HT-29 (cell line): ENCODE measurements at regions not wholly inside any gene's neighbourhood (a gene's known extent, or its start where the extent isn't known, plus 50 kb on each side); places are given as distances from the start of the nearest gene placed in this dataset.

Experiments used
- DNase-seq: peaks from one replicate; pipeline ENCODE4 v3.0.0-alpha.2; 2015; ENCODE audit warnings: low spot score

DNA sequence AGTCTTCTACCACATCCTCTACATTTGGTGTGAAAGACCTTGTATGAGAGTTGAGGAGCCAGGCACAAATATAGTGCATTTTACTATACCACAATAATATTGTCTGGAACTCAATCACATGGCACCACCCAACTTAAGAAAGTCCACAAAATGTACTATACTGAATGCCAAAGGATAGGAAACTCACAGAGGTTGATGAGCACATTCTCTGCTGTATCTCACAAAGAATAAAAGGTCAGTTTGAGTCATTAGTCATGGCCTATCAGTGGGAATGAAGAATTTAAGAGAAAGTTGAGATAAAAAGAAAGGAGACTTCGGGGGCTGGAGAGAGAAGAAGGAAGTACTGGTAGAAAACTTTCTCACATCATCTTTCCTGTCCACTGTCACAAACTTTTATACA lies 134.3 kb downstream of the RDH14 start:
- no peak for DNase-seq

DNA sequence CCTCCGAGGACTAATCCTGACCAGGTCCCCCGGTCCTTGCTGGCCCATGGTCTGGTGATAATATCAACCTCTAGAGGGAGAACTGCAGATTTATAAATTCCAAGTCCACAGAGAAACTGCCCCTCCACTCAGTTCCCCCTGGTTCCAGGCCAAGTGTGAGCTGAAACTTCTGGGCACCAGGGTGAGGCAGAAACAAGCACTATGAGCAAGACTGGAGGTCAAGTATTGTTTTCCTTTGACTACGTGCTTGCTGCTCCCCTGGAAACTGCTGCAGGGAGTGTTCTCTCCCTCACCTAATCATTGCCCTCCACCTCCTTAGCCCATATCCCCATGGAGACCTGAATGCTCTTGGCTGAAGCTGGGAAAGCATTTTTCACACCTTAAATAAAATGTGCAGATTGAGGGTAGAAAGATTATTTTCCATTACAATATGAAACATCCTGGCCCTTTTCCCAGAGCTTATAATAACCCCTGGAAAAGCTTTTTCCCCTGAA lies 135.2 kb downstream of the RDH14 start:
- no peak for DNase-seq

DNA sequence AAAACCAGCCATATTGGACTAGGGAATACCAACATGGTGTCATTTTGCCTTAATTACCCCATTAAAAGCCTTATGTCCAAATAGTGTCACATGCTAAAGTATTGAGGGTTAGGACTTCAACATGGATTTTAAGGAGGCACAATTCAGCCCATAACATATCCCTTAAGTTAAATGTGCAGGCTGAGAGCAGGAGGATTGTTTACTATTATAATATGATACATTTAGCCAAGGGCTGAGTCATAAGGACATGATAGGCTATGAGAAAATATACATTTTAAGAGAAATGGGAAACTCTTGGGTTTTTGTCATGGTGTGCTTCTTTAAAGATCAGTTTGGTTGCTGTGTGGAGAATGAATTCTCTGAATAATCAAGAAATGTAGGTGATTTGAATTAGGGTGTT lies 136.8 kb downstream of the RDH14 start:
- DNase-seq: no peak

DNA sequence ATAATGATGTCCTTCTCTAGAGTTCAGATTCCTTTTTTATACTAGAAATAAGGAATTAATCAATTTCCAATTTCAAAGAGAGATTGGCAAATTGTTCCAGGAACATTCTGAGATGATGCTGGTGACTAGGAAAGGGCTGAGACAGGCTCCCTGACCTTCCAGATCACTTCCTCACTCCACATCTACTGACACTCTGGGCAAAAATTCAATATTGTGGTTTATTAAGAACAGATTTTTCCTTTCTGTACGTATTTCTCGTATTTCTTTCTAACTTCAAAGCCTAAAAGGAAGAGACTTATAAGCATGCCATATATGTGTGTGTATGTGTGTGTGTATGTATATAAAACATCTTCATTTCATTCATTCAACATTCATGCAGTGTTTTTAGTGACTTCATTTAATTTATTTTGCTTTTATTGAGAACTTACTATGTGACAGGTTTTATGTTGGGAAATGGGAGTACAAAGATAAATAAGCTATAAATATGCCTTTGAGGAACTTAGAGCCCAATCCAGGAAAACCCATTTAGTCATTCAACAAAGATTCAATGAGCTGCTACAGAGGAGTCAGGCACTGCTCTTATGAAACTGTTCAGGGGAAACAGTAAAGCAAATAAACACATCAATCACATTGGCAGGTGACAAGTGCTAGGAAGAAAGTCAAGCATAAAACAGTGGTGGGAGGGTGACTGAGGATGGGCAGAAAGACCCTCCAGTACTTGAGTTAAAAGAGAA lies 137.9 kb downstream of the RDH14 start:
- no peak for DNase-seq

DNA sequence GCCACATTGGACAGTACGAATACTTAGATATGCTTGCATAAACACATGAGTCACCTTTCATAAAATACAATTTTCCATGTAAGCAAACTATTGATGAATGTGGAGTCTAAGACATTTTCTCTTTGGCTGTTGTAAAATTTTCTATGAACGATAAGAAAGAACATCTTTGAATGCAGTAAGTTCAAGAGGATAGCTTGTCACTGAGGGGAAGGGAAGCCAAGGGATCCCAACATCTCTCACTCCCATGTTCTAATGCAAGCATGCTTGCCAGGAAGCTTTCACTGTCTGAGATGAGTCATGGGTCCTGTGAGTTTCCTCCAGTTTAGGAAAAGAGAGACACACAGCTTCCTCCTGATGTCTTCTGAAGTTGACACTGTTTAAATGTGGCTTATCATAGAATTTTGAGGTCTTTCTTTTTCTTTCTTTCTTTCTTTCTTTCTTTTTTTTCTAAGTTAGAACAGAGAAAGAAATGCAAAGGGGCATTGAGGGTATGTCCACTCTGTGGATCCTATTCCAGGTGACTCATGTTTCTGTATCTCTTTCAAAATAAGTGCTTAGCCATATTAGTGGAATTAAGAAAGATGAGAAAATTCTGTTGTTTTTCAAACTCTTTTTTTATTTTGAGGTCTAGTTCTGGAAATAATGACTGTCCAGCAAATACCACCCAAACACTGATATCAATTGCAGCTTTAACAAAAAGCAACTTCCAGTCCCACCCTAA lies 146.6 kb downstream of the RDH14 start:
- no peak for DNase-seq

DNA sequence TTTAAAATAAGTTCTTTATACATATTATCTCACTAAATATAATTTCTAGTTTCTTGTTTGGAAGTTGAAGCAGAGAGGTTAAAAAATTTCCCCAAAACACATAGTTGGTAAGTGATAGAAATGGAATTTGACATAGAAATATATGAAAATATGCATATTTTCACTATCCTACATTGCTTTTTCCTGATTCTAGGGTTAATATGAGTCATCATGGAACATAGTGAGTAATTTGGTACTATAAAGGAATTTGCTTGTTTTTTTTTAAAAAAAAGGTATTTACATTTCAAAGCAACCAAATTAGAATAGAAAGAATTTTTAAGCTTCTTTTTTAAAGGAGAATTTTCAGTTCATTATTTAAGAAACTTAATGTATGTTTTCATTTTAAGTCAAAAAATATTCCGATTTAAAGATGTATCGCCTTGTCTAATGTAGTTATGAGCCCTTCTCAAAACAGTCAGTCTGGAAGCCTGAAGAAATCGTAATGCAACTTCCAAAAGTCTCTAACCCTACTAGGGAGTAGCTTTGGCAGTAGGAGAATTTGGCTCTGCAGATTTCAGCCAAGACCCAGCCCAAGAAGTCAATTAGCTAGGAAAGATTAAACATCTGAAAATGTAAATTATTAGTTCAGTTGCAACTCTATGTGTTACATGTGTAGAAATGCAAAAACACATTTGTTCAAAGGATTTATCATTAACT lies 147.3 kb downstream of the RDH14 start:
- DNase-seq: no peak

DNA sequence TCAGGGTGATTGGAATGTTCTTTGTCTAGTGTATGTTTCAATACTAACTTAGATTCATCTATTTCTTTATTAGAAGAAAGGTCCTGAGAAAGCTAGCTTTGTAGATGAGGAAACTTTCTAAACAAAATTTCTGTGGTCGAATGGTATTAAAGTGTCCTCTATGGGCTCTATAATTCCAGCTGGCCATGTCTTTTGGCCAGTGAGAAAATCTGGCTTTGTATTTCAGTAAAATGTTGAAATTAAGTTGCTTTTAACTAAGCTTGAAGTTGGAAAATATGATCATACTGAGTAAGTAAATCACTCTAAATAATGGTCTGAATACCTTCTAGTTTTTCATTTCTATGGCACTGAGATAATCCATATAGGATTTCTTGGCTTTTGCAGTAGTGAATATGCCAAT lies 148.8 kb downstream of the RDH14 start:
- DNase-seq: no peak

DNA sequence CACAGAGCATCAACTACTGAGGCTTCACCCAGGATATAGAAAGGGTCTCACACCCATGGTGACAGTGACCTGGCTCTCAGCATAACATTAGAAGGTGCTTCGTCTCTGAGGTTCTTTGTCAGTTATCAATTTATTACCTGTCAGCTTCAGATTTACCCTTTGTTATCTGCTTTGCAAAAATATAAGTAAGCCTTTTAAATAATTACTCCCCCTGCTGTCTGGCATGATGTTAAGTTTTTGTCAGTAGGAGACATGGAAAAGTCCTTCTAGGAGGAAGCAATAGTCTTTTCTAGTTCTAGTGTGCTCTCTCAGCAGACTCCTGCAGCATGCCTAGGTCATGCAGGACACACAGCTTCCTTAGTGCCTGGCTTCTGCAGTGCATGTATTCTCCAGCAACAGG lies 149.9 kb downstream of the RDH14 start:
- no peak for DNase-seq

DNA sequence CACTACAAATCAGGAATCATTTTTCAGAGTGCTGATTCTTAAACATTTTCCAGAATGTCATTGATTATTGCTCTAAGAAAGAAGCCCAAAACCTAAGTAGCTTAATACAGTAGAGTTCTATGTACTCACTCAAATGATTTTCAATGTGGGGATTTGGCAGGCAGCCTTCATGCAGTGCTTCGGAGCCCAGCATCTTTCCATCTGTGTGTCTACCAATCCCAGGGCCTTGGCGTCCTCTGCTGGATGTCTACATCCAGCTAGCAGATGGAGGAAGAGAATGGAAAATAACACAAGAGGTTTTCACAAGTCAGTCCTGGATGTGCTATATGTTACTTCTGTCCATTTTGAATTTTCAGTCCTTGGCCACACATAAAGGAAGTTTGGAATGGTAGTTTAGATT lies 151.8 kb downstream of the RDH14 start:
- DNase-seq: no peak

DNA sequence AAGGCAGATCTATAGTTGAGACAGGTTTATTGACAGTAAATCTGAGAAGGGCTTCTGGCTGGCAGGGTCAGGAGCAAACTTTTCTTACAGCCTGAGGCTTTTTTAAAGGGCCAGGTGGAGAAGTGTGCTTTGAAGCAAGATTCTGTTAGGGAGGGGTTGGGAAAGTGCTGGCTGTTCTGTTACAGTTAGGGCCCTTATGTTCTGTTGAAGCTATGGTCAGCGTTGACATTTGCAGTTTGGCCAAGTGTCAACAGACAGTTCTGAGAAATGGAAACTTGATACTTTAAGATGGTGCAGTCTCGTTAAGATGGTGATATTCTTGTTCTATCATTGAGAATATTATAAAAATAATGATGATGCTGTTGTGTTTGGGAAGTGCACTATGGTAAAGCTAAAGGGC lies 154.2 kb downstream of the RDH14 start:
- DNase-seq: no peak

DNA sequence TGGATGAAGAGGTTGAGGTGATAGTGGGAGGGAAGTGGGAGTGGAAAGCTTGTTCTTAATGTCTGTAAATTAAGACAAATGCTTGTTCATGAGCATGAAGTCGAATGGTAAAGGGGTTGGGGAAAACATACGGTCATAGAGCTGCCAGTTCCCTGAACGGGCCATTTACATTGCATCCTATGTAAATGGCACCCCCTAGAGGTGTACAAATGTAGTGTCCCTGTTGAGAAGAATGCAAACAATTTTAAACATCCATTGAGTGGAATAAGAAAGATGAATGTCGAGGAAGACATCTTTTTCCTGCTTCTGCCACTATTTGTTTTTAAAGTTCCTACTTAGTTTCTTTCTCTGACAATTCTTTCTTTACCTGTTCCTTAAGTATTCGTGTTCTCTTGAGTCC lies 155.7 kb downstream of the RDH14 start:
- DNase-seq: peak; percentile 15

DNA sequence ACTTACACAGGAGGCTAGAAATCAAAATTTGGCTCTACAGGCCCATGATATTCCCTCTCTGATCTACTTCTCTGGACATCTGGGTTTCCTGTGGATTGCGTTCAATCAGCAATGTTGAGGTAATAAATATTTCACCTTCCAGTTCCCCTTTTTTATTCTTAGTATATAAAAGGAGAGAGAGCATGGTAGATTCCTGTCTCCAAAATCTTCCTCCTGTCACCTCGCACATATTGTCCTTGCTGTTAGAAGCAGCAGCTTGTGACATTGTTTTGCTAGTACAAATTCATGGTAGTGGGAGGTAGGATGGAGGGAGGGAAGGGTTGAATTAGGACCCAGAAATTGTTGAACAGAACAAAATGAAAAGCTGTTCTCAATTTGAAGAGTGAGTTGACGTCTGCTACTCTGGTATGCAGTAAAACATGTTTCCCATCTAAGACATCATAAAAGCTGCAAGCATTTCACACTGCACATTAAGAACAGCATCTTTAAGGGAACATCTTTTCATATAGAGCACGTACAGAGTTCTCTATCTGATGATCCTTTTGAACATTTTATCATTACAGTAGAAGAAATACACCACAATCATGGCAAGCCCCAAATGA lies 156.4 kb downstream of the RDH14 start:
- DNase-seq: no peak

DNA sequence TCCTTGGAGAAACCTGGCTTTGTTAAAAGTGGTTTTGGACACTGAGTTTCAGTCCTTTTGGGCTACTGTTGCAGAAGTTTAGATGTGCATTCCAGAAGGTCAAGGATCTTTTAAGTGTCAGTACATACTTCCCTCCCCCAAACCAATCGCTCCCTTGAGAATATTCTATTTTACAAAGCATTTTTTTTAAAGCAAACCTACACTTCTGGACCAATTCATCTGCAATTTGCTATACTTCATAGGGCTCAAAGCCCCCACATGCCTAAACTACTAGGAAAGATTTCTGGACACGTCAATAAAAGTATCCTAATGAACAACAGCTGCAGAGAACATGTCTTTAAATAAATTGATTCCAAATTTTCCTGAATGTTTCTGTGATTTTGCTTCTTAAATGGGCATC lies 157.6 kb downstream of the RDH14 start:
- DNase-seq: no peak

DNA sequence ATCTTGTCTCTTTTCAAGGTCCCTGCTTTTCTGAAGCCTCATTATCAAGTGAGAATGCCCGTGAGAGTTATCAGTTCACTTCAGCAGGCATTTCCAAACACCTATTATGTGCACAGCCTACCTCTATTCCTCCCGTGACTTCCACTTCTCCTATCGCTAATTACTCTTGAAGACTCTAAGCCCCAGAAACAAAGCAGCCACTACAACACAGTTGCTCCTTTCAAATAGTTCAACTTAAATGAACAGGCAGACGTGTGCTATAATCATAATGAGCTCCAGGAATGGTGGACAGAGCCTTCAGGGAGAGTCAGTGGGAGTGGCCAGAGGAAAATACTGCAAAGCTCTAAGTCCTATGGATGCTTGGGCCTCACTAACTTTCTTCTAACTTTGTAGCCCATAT lies 159.0 kb downstream of the RDH14 start:
- DNase-seq: no peak

DNA sequence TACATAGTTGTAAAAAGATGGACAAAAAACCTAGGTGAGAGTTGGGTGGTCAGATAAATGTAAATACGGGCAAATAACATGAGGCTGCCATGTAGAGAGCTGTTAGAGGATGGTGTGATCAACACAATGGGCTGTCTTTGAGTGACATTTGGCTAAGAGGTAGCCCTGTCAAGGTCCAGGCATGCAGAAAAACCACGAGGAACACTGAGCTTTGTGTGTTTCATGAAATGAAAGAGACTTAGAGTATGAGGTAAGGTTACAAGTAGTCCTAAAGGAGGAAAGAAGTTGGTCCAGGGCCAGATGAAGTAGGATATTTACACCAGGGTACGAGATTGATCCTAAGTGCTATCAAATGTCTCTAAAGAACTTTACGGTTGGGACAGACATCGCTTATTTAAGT lies 160.9 kb downstream of the RDH14 start:
- DNase-seq: no peak

DNA sequence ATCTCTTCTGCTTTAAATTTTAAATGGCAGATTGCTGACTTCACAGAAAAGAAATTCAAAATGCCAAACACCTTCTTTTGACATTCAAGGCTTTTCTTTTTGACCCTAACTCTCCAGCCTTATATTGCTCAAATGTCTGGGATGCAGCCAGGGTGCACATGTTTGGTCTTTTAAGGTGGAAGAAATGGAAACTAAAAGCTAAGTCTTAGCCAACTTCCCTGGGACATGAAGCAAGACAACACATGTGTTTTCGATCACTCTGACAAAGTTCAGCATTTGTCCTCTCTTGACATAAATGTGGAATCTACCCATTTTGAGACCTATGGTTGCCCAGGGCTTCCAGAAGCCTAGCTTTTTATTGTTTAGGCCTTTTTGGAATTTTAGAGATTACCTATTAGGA lies 161.6 kb downstream of the RDH14 start:
- DNase-seq: no peak

DNA sequence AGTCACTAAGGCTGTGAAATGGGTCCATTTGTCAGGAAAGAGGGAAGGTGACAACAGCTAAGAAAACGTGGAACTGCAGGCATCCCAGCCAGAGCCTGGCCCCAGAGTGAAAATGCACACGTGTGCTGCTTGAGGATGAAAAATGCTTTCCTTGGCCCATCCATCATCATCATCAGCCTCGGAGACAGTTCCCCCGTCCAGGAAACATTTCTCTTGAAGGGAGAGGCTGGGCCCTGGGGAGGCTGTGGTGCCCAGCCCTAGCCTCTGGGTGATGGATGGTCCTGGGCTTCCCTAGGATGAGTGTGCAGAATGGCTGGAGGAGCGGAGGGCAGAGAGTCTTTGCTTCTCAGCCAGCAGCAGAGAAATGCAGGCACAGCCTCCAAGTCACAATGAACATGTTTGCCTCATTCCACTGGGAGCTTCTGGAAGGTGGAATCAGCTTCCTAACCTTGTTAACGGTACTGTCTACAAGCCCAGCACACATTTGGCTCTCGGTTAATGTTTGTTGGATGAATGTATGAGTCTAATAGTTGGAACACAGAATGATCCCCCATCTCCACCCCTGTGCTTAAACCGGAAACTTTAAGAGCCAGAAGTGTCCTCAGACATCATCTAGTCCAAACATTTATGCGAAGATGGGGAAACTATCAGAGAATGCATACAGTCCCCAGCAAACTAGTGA lies 164.0 kb downstream of the RDH14 start:
- no peak for DNase-seq

DNA sequence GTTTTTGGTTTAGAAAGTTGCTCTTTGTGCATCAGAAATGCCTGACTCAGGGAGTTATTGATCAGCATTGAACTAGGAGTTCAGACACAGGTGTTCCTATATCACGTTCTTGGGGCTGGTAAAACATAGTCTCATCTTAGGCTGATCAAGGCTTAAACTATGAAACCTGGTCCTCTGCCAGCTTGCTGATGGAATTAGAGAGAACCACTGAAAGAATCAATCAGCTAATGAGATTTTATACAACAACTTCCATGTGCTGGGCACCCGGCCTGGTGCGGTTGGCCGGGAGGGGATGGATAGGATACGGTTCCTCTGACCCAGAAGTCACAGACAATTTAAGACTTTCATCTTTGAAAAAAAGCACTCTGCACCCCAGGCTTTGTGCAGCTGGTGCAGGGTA lies 164.9 kb downstream of the RDH14 start:
- no peak for DNase-seq

DNA sequence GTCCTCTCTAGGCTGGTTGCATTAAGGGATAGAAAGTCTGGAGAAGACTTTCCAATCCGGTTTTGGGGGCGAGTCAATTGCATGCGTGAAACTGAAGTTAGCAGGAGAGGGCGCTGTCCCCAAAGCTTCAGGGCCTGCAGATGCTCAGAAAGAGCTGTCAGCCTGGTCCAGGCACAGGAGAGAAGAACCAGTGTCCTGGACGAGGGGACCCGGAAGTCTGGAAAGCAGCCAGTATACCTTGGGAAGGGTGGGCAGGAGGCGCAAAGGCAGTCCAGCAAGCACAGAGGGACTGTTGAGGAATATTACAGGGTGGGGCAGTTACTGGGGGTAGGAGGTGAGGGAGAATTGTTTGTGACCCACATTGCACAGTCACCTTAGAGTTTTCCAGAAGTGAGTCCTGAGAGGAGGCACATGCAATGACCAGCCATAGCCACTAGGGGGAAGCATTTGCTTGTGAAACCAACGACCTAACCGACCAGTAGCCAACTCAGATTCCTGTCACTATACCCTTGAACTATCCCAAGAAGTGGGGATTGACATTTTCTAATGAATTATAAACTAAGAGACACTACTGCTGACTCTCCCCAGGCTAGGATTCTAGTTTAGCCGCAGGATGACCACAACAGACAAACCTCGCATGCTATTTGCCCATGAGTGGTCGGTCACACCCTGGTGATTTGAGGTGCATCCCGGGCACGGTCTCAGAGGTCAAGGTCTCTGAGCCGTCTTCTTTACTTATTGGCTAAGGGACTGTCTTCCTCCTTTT lies 172.8 kb downstream of the RDH14 start:
- peak; percentile 81 for DNase-seq

DNA sequence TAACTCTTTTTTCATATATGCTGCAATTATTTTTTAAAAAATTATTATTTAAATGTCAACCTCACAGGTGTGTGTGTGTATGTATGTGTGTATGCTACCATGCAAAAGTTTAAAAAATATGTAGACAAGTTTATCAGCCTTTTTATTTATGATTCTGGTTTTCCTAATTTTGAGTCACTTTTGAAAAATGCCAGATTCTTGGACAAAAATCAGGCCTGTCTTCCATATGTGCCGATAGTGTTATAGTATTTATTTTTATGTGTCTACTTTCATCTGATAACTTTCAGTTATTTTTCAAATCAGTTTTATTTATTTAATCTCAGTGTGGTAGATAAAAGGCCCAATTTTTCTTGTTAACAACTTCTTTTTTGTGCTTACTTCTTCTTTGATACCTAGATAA lies 176.2 kb downstream of the RDH14 start:
- DNase-seq: no peak

DNA sequence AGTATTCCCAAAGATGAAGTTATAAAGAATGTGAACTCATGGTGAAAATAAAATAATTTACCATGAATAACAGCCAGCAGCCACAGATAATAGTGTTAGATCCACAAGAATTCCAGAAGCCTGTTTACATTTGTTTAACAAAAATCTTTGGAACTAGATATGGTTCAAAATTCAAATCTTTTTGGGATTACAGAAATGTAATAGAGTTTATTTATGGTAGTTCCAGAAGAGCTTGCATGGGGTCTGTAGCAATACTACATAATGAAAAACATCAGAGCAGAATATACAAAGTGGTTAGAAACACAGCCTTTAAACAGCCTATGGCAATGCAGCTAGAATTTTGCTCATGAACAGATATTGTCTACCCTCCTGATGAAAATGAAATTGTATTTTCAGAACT lies 179.1 kb downstream of the RDH14 start:
- DNase-seq: no peak
